ENCODE measurements at regions not wholly inside any gene's neighbourhood (a gene's known extent, or its start where the extent isn't known, plus 50 kb on each side); places are given as distances from the start of the nearest gene placed in this dataset.

DNA sequence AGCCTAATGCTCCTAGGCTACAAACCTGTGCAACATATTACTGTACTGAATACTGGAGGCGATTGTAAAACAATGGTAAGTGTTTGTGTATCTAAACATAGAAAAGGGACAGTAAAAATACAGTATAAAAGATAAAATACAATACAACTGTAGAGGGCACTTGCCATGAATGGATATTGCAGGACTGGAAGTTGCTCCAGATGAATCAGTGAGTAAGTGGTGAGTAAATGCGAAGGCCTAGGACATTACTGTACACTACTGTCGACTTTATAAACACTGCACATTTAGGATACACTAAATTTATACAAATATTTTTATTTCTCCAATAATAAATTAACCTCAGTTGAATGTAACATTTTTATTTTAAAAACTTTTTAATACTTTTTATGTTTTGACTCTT lies 485.0 kb downstream of the MMUT start:
- ChIA-PET POLR2A (no interaction called here), CTCF (interaction anchor here (0.6 kb wide), 1 partner anchor 20 kb away, joined by 3 read pairs; no protein-coding TSS in a partner anchor)
- no peak overlapping the region for H3K4me3 ChIP-seq (ENCODE audit: low read length)
- no peaks in the 10 kb centered on the region for H3K27me3 ChIP-seq (ENCODE audit: control insufficient read depth in 2 of 2, insufficient read depth in 2 of 2, low read length in 2 of 2)
- Mint-ChIP-seq H3K9me3 (peaks cover 0 to 4% (median 0%) of the 10 kb centered on the region in 11 donors), H3K27ac (no peak overlapping the region), H3K27me3 (no peaks in the 10 kb centered on the region), H3K4me1 (no peaks in the 10 kb centered on the region), H3K36me3 (no peaks in the 10 kb centered on the region), H3K4me3 (no peak overlapping the region)
- intact Hi-C loops (cut with micrococcal nuclease) = no loop called here
- H3K4me1 ChIP-seq (ENCODE audit: control insufficient read depth in 2 of 2, insufficient read depth in 2 of 2, low read length in 2 of 2) = no peaks in the 10 kb centered on the region
- H3K9me3 ChIP-seq (ENCODE audit: control insufficient read depth in 2 of 3, low read length in 3 of 3) = no peaks in the 10 kb centered on the region
- H3K27ac ChIP-seq (ENCODE audit: low read depth, low read length) = no peak overlapping the region
- no peak for ATAC-seq
- no peaks in the 10 kb centered on the region for H3K36me3 ChIP-seq (ENCODE audit: control insufficient read depth in 2 of 3, insufficient read depth in 3 of 3, low read length in 3 of 3)
- no peak for DNase-seq

DNA sequence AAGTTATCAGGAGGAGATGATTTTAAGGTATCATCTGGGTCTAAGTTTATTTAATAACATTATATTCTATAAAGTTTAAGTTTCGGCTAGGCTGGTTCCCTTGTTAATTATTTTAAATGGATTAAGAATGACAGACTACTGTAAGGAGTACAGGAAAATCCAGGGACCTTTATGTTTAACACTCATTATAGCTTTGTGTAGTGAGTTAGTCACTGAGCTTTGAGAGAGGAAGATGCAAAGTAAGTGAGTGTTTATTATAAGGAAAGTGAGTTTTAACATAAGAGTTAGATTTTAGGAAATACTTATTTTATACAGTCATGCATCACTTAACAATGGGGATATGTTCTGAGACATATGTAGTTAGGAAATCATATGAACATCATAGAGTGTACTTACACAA lies 485.5 kb downstream of the MMUT start:
- Mint-ChIP-seq H3K9me3 (peaks cover 0 to 4% (median 0%) of the 10 kb centered on the region in 11 donors), H3K27me3 (no peaks in the 10 kb centered on the region), H3K36me3 (no peaks in the 10 kb centered on the region), H3K27ac (no peak overlapping the region), H3K4me1 (no peaks in the 10 kb centered on the region), H3K4me3 (no peak overlapping the region)
- ATAC-seq (no peak), DNase-seq (no peak)
- H3K4me1 ChIP-seq (ENCODE audit: control insufficient read depth in 2 of 2, insufficient read depth in 2 of 2, low read length in 2 of 2) = no peaks in the 10 kb centered on the region
- H3K9me3 ChIP-seq (ENCODE audit: control insufficient read depth in 2 of 3, low read length in 3 of 3) = no peaks in the 10 kb centered on the region
- no peaks in the 10 kb centered on the region for H3K27me3 ChIP-seq (ENCODE audit: control insufficient read depth in 2 of 2, insufficient read depth in 2 of 2, low read length in 2 of 2)
- no peak overlapping the region for H3K27ac ChIP-seq (ENCODE audit: low read depth, low read length)
- H3K4me3 ChIP-seq (ENCODE audit: low read length) = no peak overlapping the region
- CTCF ChIA-PET = interaction anchor here (0.6 kb wide), 1 partner anchor 19 kb away, joined by 3 read pairs; no protein-coding TSS in a partner anchor
- intact Hi-C loops (cut with micrococcal nuclease) = no loop called here
- POLR2A ChIA-PET = no interaction called here
- no peaks in the 10 kb centered on the region for H3K36me3 ChIP-seq (ENCODE audit: control insufficient read depth in 2 of 3, insufficient read depth in 3 of 3, low read length in 3 of 3)

DNA sequence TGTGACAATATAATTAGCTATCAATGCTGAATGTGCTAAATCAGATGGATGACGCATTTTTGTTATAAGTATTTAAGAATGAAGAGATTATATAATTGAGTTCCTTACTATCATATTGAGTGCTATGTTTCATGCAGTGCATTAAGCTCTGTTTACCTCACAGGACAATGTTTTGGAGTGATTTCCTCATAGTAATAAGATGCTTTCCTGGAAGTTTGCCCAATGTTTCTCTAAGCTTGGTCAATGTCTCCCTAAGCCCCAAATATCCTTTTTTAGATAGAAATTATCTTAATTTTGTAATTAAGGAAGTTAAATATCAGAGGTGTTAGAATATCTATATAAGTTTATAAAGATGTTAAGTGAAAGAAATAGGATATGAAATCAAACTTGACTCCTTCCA lies 489.6 kb downstream of the MMUT start:
- Histone ChIP-seq H3K36me3 (ENCODE audit: control insufficient read depth in 2 of 3, insufficient read depth in 3 of 3, low read length in 3 of 3) (no peaks in the 10 kb centered on the region), H3K27me3 (ENCODE audit: control insufficient read depth in 2 of 2, insufficient read depth in 2 of 2, low read length in 2 of 2) (no peaks in the 10 kb centered on the region), H3K27ac (ENCODE audit: low read depth, low read length) (no peak overlapping the region), H3K4me3 (ENCODE audit: low read length) (no peak overlapping the region), H3K4me1 (ENCODE audit: control insufficient read depth in 2 of 2, insufficient read depth in 2 of 2, low read length in 2 of 2) (no peaks in the 10 kb centered on the region), H3K9me3 (ENCODE audit: control insufficient read depth in 2 of 3, low read length in 3 of 3) (no peaks in the 10 kb centered on the region)
- Mint-ChIP-seq H3K9me3 (peaks cover 0 to 3% (median 0%) of the 10 kb centered on the region in 11 donors), H3K4me3 (no peak overlapping the region), H3K27ac (no peak overlapping the region), H3K4me1 (no peaks in the 10 kb centered on the region), H3K36me3 (no peaks in the 10 kb centered on the region), H3K27me3 (no peaks in the 10 kb centered on the region)
- intact Hi-C loops (cut with micrococcal nuclease) = no loop called here
- ChIA-PET POLR2A (no interaction called here), CTCF (no interaction called here)
- DNase-seq = no peak
- no peak for ATAC-seq

DNA sequence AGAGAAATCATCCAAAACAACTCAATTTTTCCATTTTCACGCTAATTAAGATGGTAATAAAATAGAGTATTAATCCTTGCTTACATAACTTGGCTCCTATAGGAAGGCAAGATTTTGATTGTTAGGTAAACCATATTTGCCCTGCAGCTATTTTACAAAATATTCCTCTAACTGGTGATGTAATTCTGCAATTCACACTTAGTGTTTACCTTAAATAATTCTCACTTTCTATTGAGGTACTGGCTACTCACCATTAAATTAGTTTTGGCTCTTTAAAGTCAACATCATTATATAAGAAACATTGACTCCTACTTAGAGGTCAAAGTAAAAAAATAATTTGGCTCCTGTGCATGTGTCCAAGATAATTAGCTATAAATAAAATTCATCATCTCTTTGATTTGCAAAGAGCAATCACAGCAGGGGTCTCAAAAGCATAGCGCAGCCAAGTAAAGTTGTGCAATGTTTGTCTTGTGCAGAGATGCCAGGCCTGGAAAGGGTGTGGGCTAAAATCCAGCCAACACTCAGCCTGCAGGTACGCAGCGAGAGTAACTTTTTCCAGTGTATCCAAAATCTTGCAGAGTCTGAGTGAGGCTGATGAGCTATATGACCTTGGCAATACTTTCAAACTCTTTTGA lies 501.2 kb downstream of the MMUT start:
- Mint-ChIP-seq H3K4me3 (no peak overlapping the region), H3K27me3 (no peaks in the 10 kb centered on the region), H3K4me1 (no peaks in the 10 kb centered on the region), H3K9me3 (peaks cover 0 to 19% (median 2%) of the 10 kb centered on the region in 11 donors), H3K27ac (no peak overlapping the region), H3K36me3 (no peaks in the 10 kb centered on the region)
- Histone ChIP-seq H3K9me3 (ENCODE audit: control insufficient read depth in 2 of 3, low read length in 3 of 3) (no peaks in the 10 kb centered on the region), H3K4me1 (ENCODE audit: control insufficient read depth in 2 of 2, insufficient read depth in 2 of 2, low read length in 2 of 2) (no peaks in the 10 kb centered on the region), H3K27ac (ENCODE audit: low read depth, low read length) (no peak overlapping the region), H3K4me3 (ENCODE audit: low read length) (no peak overlapping the region), H3K36me3 (ENCODE audit: control insufficient read depth in 2 of 3, insufficient read depth in 3 of 3, low read length in 3 of 3) (no peaks in the 10 kb centered on the region), H3K27me3 (ENCODE audit: control insufficient read depth in 2 of 2, insufficient read depth in 2 of 2, low read length in 2 of 2) (no peaks in the 10 kb centered on the region)
- POLR2A ChIA-PET = no interaction called here
- CTCF ChIA-PET = no interaction called here
- DNase-seq (no peak), ATAC-seq (no peak)
- intact Hi-C loops (cut with micrococcal nuclease) = no loop called here

DNA sequence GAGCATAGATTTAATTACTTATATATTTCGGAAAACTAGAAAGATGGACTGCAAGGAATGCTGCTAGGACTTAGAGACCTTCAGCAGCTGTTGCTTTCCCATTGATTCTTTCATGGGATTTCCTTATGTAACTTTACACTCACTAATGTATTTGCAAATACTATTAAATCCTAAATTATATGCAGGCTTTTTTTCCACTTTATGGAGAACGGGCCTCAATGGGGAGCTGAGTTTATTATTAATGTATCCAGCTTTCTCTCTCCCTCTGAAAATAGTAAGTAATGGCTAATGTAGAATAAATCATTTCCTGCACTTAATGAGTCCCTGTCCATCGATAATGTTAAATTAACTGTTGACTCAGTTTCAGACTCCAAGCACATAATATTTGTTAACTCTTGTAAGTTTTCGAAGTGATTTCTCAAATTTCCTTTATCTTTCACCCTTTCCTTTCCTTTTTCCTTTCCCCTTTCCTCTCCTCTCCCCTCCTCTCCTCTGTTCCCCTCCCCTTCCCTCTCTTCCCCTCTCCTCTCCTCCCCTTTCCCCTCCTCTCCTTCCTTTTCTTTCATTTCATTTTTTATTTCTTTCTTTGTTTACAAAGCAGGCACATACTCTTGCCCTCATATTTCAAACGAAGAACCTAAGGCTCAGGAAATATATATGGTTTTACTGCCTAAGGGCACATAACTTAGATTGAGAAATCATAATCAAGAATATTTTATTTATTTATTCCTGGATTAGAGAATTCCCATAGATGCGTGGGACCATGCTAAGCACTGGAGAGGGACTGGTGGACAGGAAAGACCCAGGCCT lies 503.6 kb downstream of the MMUT start:
- Histone ChIP-seq H3K4me3 (ENCODE audit: low read length) (no peak overlapping the region), H3K4me1 (ENCODE audit: control insufficient read depth in 2 of 2, insufficient read depth in 2 of 2, low read length in 2 of 2) (no peaks in the 10 kb centered on the region), H3K27me3 (ENCODE audit: control insufficient read depth in 2 of 2, insufficient read depth in 2 of 2, low read length in 2 of 2) (no peaks in the 10 kb centered on the region), H3K36me3 (ENCODE audit: control insufficient read depth in 2 of 3, insufficient read depth in 3 of 3, low read length in 3 of 3) (no peaks in the 10 kb centered on the region), H3K9me3 (ENCODE audit: control insufficient read depth in 2 of 3, low read length in 3 of 3) (no peaks in the 10 kb centered on the region), H3K27ac (ENCODE audit: low read depth, low read length) (no peak overlapping the region)
- intact Hi-C loops (cut with micrococcal nuclease) = no loop called here
- ATAC-seq = no peak
- ChIA-PET CTCF (no interaction called here), POLR2A (no interaction called here)
- Mint-ChIP-seq H3K4me1 (no peaks in the 10 kb centered on the region), H3K36me3 (no peaks in the 10 kb centered on the region), H3K4me3 (no peak overlapping the region), H3K27ac (no peak overlapping the region), H3K9me3 (peaks cover 0 to 26% (median 4%) of the 10 kb centered on the region in 11 donors), H3K27me3 (no peaks in the 10 kb centered on the region)
- no peak for DNase-seq

DNA sequence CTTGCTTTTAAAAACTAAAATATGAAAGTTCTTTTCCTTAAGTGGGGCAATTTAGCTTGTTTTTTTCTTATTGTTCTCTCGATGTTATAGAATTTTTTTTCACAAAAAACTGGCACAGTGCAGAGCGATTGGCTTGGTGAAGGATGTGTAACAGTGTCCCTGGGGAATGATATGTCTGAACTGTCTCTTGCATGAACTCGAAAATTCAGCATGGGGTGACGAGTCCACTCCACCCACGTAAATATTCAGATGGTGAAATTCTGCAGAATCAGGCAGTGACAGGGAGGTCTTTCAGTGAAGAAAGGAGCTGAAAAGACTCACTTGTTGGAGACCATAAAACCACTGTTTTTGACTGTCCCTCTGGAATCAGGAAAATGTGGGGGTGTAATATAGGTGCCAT lies 505.3 kb downstream of the MMUT start:
- no peak overlapping the region for H3K4me3 Mint-ChIP-seq
- no peak for ATAC-seq
- CTCF ChIA-PET = no interaction called here
- Histone ChIP-seq H3K36me3 (ENCODE audit: control insufficient read depth in 2 of 3, insufficient read depth in 3 of 3, low read length in 3 of 3) (no peaks in the 10 kb centered on the region), H3K4me1 (ENCODE audit: control insufficient read depth in 2 of 2, insufficient read depth in 2 of 2, low read length in 2 of 2) (no peaks in the 10 kb centered on the region), H3K27ac (ENCODE audit: low read depth, low read length) (no peak overlapping the region), H3K27me3 (ENCODE audit: control insufficient read depth in 2 of 2, insufficient read depth in 2 of 2, low read length in 2 of 2) (no peaks in the 10 kb centered on the region), H3K4me3 (ENCODE audit: low read length) (no peak overlapping the region), H3K9me3 (ENCODE audit: control insufficient read depth in 2 of 3, low read length in 3 of 3) (no peaks in the 10 kb centered on the region)
- no peak overlapping the region for H3K27ac Mint-ChIP-seq
- no peaks in the 10 kb centered on the region for H3K27me3 Mint-ChIP-seq
- H3K9me3 Mint-ChIP-seq = peaks cover 0 to 20% (median 5%) of the 10 kb centered on the region in 11 donors
- no peak for DNase-seq
- intact Hi-C loops (cut with micrococcal nuclease) = no loop called here
- POLR2A ChIA-PET = interaction anchor here (0.6 kb wide), 1 partner anchor 15 kb away, joined by 3 read pairs; no protein-coding TSS in a partner anchor
- no peaks in the 10 kb centered on the region for H3K4me1 Mint-ChIP-seq
- H3K36me3 Mint-ChIP-seq = no peaks in the 10 kb centered on the region

DNA sequence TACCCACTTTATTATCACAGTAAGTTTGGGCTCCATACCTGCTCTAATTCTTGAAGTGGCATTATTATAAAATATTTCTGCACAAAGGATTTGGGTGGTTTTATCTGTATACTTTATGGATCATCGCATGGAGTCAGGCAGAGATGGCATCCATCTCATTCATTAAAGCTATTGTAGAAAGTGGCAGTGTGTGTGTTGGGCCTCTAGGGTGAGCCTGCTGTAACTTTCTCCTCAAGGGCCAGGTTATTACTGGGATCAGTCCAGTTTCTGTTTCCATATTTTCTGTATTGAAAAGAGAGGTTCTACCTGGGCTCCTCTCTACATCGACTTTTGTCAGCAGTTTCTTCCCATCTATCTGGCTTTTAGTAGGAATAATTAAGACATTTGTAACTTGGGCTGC lies 511.1 kb downstream of the MMUT start:
- Mint-ChIP-seq H3K4me3 (no peak overlapping the region), H3K36me3 (peaks cover 0 to 3% (median 0%) of the 10 kb centered on the region in 5 donors), H3K4me1 (no peaks in the 10 kb centered on the region), H3K27ac (no peak overlapping the region), H3K27me3 (no peaks in the 10 kb centered on the region), H3K9me3 (peaks cover 0 to 27% (median 6%) of the 10 kb centered on the region in 11 donors)
- POLR2A ChIA-PET = no interaction called here
- CTCF ChIA-PET = no interaction called here
- no peak for DNase-seq
- no peak overlapping the region for H3K27ac ChIP-seq (ENCODE audit: low read depth, low read length)
- no peak overlapping the region for H3K4me3 ChIP-seq (ENCODE audit: low read length)
- no peaks in the 10 kb centered on the region for H3K27me3 ChIP-seq (ENCODE audit: control insufficient read depth in 2 of 2, insufficient read depth in 2 of 2, low read length in 2 of 2)
- no peaks in the 10 kb centered on the region for H3K4me1 ChIP-seq (ENCODE audit: control insufficient read depth in 2 of 2, insufficient read depth in 2 of 2, low read length in 2 of 2)
- no peaks in the 10 kb centered on the region for H3K36me3 ChIP-seq (ENCODE audit: control insufficient read depth in 2 of 3, insufficient read depth in 3 of 3, low read length in 3 of 3)
- intact Hi-C loops (cut with micrococcal nuclease) = no loop called here
- H3K9me3 ChIP-seq (ENCODE audit: control insufficient read depth in 2 of 3, low read length in 3 of 3) = no peaks in the 10 kb centered on the region
- no peak for ATAC-seq
